HG02759 (cell line): ENCODE measurements at regions not wholly inside any gene's neighbourhood (a gene's known extent, or its start where the extent isn't known, plus 50 kb on each side); places are given as distances from the start of the nearest gene placed in this dataset.

ENCODE experiments used
- ATAC-seq: cut with Tn5 transposase; IDR thresholded peaks from one replicate; pipeline ENCODE4 v1.9.1; 2021; ENCODE audit warnings: mild to moderate bottlenecking, moderate library complexity; ENCODE audit not compliant: unreplicated experiment

DNA sequence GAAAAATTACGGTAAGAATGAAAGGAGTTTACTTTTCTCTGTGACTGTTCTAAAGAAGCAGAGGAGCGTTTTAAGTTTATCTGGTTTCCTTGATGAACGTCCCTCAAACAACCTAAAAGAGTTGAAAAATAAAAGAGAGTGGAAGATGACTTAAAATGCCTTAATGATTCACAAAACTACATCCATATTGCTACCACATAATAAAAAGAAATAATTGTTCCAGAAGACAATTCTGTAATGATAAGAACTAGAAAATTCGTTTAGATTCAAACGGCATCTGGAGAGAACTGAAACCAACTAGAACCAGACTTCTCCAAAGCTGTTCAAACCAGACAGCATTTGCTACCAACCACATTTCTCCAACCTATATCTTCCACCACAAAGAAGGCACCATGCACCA lies 68.1 kb downstream of the TEKT4 start:
- no peak for ATAC-seq

DNA sequence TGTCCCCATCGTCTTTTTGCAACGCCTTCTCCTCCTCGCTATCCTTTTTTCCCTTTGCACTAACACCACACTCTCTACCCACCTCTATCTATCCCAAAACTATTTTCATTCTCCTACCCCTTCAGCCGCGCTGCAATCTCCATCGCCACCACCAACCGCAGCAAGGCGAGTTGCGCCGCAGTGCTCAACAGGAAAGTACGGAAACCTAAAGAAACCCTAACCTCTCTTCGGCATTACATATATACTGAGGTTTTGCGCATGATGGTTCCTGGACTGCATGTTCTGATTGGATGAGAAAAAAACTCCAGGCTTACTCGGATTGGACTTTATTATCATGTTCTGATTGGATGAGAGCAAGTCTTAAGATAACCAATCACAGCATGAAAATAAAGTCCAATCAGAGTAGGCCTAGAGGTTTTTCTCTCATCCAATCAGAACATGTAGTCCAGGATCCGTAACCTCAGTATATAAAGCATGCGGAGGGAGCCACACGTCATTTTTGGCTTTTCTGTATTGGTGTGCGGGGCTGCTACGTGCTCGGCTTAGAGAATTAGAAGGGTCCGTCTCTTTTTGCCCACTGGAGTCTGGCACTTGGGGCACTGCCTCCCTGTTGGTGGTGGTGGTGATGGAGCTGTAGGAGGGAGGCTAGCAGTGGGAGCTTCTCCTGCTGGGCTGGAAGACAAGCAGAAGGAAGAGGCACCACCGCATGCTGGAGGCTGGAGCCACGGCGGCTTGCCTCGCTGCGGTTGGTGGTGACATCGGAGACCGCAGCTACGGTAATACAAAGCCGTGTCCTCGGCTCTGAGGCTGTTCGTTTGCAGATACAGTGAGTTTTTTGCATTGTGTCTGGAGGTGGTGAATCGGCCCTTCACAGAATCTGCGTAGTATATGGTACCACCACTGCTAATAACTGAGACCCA lies 76.1 kb downstream of the TEKT4 start:
- no peak for ATAC-seq

DNA sequence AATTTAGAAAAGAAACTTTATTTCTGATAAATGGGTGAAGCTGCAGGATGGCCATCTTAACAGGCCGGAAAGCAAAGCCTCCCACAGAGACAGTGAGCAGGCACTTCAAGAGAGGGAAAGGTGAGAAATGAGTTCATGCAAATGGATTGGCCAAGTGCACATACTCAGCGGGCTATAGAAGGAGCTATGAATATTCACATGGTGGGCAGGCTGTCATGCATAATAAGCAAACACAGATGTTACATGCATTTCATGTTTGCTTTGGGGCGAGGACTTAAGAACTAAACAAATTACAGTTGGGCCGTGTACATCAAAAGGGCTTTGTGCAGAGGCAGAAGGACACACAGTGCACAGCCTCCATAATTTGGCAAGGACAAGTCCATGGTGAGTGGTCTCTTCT lies 69.8 kb upstream of the MAL start:
- no peak for ATAC-seq

DNA sequence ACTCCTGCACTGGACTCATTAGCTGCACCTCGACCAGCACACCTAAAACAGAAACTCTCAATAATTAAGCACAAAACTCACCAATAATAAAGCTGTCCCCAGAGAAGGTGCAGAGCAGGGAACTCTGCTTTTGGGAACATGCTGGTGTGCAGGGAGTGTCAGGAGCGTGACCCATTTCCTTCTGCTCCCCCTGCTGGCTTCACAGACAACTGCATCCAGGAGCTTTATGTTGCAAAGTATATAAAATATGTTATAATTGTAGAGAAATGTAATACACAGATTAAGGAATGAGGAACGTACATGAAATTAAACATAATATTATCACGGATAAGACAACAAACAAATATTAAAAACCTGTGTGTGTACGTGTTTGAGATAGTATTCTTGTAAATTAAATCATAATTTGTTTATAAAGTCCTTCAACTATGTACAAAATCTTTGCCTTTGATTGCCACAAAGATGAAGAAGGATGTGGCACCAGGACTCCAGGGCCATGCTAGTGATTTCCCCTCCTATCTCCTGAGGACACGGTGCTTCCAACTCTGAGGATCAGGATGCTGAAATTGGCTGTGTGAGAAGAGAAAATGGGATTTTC lies 68.6 kb upstream of the MAL start:
- peak; percentile 72 for ATAC-seq

DNA sequence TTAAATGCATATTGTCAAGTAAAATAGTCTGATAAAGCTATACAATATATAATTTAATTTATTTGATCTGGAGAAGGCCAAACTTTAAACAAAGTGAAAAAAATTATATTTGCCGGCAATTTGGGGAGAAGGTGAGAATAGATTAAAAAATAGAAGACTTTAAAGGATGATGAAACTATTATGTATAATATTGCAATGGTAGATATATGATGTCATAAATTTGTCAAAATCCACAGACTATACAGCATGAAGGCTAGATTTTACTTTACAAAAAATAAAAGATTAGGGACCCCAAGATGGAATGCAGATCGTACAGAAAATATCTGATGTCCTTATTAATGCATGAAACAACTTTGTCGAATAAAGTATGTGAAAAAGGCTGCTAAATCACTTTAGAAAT lies 67.3 kb upstream of the MAL start:
- ATAC-seq = no peak

DNA sequence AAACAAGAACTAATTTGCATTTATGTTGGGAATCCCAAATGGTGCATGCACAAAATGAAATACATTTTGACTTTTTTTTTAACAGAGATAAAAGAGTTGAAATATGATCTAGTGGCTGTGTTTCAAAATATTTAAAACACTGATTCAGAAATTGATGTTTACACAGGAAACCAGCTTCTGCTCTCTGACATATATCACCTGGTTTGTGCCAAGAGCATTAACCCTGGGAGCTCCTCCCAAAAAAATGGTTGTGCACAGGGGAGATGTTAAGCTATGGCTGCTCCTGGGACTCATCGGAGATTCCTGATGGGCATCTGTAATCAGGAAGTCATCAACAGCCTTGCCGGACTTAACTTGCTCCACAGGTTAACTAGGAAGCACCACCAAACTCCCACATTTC lies 65.2 kb upstream of the MAL start:
- no peak for ATAC-seq

DNA sequence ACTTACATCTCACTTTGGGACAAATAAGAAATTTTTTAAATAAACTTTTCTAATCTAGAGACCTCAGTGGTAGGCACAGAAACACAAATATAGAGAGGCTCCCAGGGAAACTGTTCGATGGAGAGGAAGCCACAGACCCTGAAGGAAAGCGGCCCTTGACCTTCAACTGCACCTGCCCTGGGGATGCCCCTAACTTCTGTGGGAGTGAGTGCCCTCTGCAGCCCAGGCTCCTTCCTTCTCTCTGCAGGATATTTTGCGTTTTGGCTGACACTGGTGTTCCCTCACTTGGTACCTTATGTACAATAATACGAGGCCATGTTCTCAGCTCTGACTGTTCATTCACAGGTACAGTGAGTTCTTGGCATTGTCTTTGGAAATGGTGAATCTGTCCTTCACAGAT lies 64.8 kb upstream of the MAL start:
- ATAC-seq = no peak

DNA sequence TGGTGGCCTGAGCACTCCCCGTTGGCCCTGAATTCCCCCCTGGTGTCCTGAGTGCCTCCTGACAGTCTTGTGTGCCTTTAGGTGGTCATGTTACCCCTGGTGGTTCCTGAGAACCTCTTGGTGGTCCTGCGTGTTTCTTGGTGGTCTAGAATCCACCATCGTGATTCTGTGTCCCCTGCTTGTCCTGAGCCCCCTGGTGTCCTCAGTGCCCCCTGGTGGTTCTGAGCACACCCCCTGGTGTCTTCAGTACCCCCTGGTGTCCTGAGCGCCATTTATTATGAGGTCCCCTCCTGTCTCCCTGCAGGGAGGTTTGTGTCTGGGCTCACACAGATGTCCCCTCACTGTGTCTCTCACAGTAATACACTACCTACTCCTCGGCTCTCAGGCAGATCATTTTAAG lies 61.3 kb upstream of the MAL start:
- no peak for ATAC-seq

DNA sequence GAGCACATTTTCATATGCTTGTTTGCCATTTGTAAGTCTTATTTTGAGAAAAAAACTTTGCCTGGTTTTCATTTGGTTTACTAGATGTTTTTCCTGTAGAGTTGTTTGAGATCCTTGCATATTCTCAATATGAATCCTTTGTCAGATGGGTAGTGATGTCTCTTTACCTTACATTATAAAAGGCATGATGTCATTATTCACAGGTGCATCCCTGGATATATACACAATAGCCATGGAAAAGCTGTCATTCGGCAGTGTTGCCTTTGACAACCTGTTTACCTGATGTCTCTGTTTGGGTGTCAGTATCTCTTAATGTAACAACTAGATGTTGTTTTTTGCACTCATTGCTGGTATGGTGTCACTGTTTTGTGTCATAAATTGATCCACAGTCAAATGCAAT lies 58.8 kb upstream of the MAL start:
- no peak for ATAC-seq

DNA sequence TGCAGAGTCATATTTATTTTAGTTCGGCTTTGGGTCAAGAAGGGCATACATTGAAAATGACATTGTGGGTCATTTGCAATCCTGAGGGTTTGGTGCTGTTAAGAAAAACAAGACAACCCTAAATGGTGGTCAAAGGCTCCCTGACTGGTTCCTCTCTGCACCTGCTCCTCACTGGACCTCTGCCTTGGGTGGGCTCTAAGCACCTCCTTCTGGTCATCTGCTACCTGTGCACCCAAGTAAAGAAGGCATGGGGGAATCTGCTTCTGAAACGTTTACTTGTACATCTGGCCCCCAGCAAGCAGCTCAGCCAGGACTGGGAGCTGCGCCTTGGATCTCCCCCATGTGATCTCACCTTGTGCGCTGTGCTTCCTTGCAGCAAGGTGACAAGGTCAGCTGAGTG lies 55.2 kb upstream of the MAL start:
- ATAC-seq = no peak
